Osteoblast (primary cell): ENCODE measurements at regions not wholly inside any gene's neighbourhood (a gene's known extent, or its start where the extent isn't known, plus 50 kb on each side); places are given as distances from the start of the nearest gene placed in this dataset.

Experiments
- DNase-seq: peaks from one replicate; pipeline ENCODE4 v3.0.0; 2011; ENCODE audit warnings: low spot score, mixed read lengths; ENCODE audit not compliant: insufficient read length; ENCODE audit errors: missing footprints
- H2AFZ ChIP-seq: 2 replicates; pipeline ENCODE4 v1.6.0; 2011; ENCODE audit warnings: mild to moderate bottlenecking, low read length
- H3K27ac ChIP-seq: 2 replicates; pipeline ENCODE4 v1.5.1; 2011; ENCODE audit warnings: mild to moderate bottlenecking, low read depth, low read length, moderate library complexity
- H3K27me3 ChIP-seq: 2 replicates; pipeline ENCODE4 v1.6.0; 2012; ENCODE audit warnings: mild to moderate bottlenecking, control low read depth, inconsistent platforms, low read length, moderate library complexity; ENCODE audit not compliant: insufficient read depth
- H3K36me3 ChIP-seq: 2 replicates; pipeline ENCODE4 v1.5.1; 2011; ENCODE audit warnings: mild to moderate bottlenecking, low read length, control low read depth, moderate library complexity; ENCODE audit not compliant: insufficient read depth
- H3K4me1 ChIP-seq: 2 replicates; pipeline ENCODE4 v1.5.1; 2011; ENCODE audit warnings: mild to moderate bottlenecking, low read length, control low read depth, moderate library complexity; ENCODE audit not compliant: insufficient read depth
- H3K4me2 ChIP-seq: 2 replicates; pipeline ENCODE4 v1.6.0; 2011; ENCODE audit warnings: mild to moderate bottlenecking, low read length; ENCODE audit not compliant: insufficient read depth
- H3K4me3 ChIP-seq: fragments of 200-600 bp; sonication (generic); 3 replicates; pipeline ENCODE4 v1.5.1; 2012; ENCODE audit warnings: mild to moderate bottlenecking, low read length, inconsistent platforms; ENCODE audit not compliant: insufficient read depth
- H3K79me2 ChIP-seq: 2 replicates; pipeline ENCODE4 v1.6.0; 2012; ENCODE audit warnings: mild to moderate bottlenecking, low read length, control low read depth, inconsistent platforms; ENCODE audit not compliant: insufficient read depth
- H3K9me3 ChIP-seq: 2 replicates; pipeline ENCODE4 v1.5.1; 2011; ENCODE audit warnings: low read depth, low read length, control low read depth
- H4K20me1 ChIP-seq: 2 replicates; pipeline ENCODE4 v1.6.0; 2012; ENCODE audit warnings: mild to moderate bottlenecking, low read length, control low read depth; ENCODE audit not compliant: insufficient read depth
- CTCF ChIP-seq: IDR thresholded peaks from 2 replicates; pipeline ENCODE4 v1.5.1; 2011; ENCODE audit warnings: mild to moderate bottlenecking, low read depth, low read length, moderate library complexity; ENCODE audit errors: extremely low read depth

GRCh38 chr1:36728846-36729245, 246.1 kb upstream of the CSF3R start:
- Histone ChIP-seq H3K27me3 (no peaks in the 10 kb centered on the region), H3K36me3 (no peaks in the 10 kb centered on the region), H2AFZ (no peak overlapping the region), H3K4me3 (no peak overlapping the region), H3K27ac (no peak overlapping the region), H3K4me2 (no peak overlapping the region), H3K9me3 (no peaks in the 10 kb centered on the region), H3K4me1 (no peaks in the 10 kb centered on the region), H3K79me2 (no peaks in the 10 kb centered on the region), H4K20me1 (no peaks in the 10 kb centered on the region)
- DNase-seq = no peak
- TF ChIP-seq CTCF = no peak

GRCh38 chr1:36728051-36728450, 245.3 kb upstream of the CSF3R start:
- no peak for TF ChIP-seq CTCF
- Histone ChIP-seq H3K4me2 (no peak overlapping the region), H3K4me3 (no peak overlapping the region), H3K4me1 (no peaks in the 10 kb centered on the region), H3K36me3 (no peaks in the 10 kb centered on the region), H4K20me1 (no peaks in the 10 kb centered on the region), H3K27me3 (no peaks in the 10 kb centered on the region), H3K79me2 (no peaks in the 10 kb centered on the region), H3K9me3 (no peaks in the 10 kb centered on the region), H2AFZ (no peak overlapping the region), H3K27ac (no peak overlapping the region)
- DNase-seq = no peak

- Histone ChIP-seq H3K9me3 (no peaks in the 10 kb centered on the region), H3K4me2 (no peak overlapping the region), H3K36me3 (no peaks in the 10 kb centered on the region), H4K20me1 (no peaks in the 10 kb centered on the region), H3K4me1 (no peaks in the 10 kb centered on the region), H3K27ac (no peak overlapping the region), H3K27me3 (no peaks in the 10 kb centered on the region), H3K79me2 (no peaks in the 10 kb centered on the region), H2AFZ (no peak overlapping the region), H3K4me3 (no peak overlapping the region)
- DNase-seq = no peak
- TF ChIP-seq CTCF = no peak
Measured at GRCh38 chr1:36725151-36725550, 242.4 kb upstream of the CSF3R start.

GRCh38 chr1:36723813-36724212, 241.1 kb upstream of the CSF3R start:
- TF ChIP-seq CTCF = no peak
- Histone ChIP-seq H2AFZ (no peak overlapping the region), H3K27ac (no peak overlapping the region), H3K9me3 (no peaks in the 10 kb centered on the region), H3K4me2 (no peak overlapping the region), H3K27me3 (no peaks in the 10 kb centered on the region), H3K4me3 (no peak overlapping the region), H4K20me1 (no peaks in the 10 kb centered on the region), H3K79me2 (no peaks in the 10 kb centered on the region), H3K36me3 (no peaks in the 10 kb centered on the region), H3K4me1 (no peaks in the 10 kb centered on the region)
- no peak for DNase-seq
